Progenitor cell of endocrine pancreas (in vitro differentiated cells): ENCODE measurements at regions not wholly inside any gene's neighbourhood (a gene's known extent, or its start where the extent isn't known, plus 50 kb on each side); places are given as distances from the start of the nearest gene placed in this dataset.

Experiments used
- DNase-seq: peaks from one replicate; pipeline ENCODE4 v3.0.0; 2021; ENCODE audit warnings: low spot score; ENCODE audit not compliant: unreplicated experiment
- H3K27ac Mint-ChIP-seq: 2 replicates; pipeline ENCODE4 v1.8.0; 2021; ENCODE audit warnings: mild to moderate bottlenecking, moderate library complexity, mixed read lengths
- H3K27me3 Mint-ChIP-seq: 2 replicates; pipeline ENCODE4 v1.8.0; 2021; ENCODE audit warnings: mixed read lengths
- H3K36me3 Mint-ChIP-seq: 2 replicates; pipeline ENCODE4 v1.8.0; 2022; ENCODE audit warnings: mixed read lengths; ENCODE audit not compliant: insufficient read depth
- H3K4me1 Mint-ChIP-seq: 2 replicates; pipeline ENCODE4 v1.8.0; 2021; ENCODE audit warnings: low read depth, mixed read lengths
- H3K4me3 Mint-ChIP-seq: 2 replicates; pipeline ENCODE4 v1.8.0; 2021; ENCODE audit warnings: low read depth, mild to moderate bottlenecking, moderate library complexity, mixed read lengths
- H3K9me3 Mint-ChIP-seq: 2 replicates; pipeline ENCODE4 v1.8.0; 2021; ENCODE audit warnings: low read depth, mixed read lengths
- TF ChIP-seq, protein P1 (sequence below): fragments of 200-600 bp; sonication (generic); IDR thresholded peaks from one replicate; pipeline ENCODE4 v1.5.0; 2021; ENCODE audit warnings: antibody characterized with exemption, mild to moderate bottlenecking; ENCODE audit not compliant: unreplicated experiment

DNA sequence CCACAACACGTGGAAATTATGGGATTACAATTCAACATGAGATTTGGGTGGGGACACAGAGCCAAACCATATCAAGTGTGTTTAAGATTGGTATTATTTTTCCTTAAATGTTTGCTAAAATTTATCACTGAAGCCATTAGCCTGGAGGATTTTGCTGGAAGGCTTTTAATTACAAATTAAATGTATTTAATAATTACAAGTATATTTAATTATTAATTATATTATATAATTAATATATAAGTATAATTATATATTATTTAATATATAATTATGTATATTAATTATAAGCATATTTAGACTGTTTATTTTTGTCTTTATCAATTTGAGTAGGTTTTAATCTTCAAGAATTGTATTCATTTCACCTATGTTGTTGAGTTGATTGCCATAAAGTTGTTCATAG lies 427.4 kb upstream of the FLRT2 start:
- no peak overlapping the region for H3K27ac Mint-ChIP-seq
- no peaks in the 10 kb centered on the region for H3K36me3 Mint-ChIP-seq
- DNase-seq, result no peak
- TF ChIP-seq, protein P1, sequence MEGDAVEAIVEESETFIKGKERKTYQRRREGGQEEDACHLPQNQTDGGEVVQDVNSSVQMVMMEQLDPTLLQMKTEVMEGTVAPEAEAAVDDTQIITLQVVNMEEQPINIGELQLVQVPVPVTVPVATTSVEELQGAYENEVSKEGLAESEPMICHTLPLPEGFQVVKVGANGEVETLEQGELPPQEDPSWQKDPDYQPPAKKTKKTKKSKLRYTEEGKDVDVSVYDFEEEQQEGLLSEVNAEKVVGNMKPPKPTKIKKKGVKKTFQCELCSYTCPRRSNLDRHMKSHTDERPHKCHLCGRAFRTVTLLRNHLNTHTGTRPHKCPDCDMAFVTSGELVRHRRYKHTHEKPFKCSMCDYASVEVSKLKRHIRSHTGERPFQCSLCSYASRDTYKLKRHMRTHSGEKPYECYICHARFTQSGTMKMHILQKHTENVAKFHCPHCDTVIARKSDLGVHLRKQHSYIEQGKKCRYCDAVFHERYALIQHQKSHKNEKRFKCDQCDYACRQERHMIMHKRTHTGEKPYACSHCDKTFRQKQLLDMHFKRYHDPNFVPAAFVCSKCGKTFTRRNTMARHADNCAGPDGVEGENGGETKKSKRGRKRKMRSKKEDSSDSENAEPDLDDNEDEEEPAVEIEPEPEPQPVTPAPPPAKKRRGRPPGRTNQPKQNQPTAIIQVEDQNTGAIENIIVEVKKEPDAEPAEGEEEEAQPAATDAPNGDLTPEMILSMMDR, result no peak
- no peaks in the 10 kb centered on the region for H3K27me3 Mint-ChIP-seq
- peaks cover 5% of the 10 kb centered on the region for H3K9me3 Mint-ChIP-seq
- H3K4me3 Mint-ChIP-seq, result no peak overlapping the region
- no peaks in the 10 kb centered on the region for H3K4me1 Mint-ChIP-seq

DNA sequence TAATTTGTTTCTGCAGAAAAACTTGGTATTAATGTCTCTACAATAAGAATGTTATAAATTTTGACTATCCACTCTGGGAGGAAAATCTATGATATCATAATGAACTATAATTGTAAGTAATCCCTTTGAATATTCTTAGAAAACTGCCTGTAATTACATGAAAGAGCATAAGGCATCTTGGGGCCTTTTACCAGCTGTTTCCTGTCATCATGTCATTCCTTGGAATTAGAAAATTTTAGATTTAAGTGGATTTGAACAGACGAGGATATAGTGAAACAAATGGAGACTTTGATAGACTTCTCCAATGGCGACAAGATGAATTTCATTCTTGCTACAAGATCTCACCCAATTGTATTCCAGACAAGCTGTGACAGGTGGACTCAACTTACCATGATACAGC lies 423.4 kb upstream of the FLRT2 start:
- TF ChIP-seq, protein P1, result no peak
- Mint-ChIP-seq H3K9me3 (peaks cover 8% of the 10 kb centered on the region), H3K36me3 (no peaks in the 10 kb centered on the region), H3K27ac (no peak overlapping the region), H3K27me3 (no peaks in the 10 kb centered on the region), H3K4me1 (no peaks in the 10 kb centered on the region), H3K4me3 (no peak overlapping the region)
- DNase-seq, result no peak

DNA sequence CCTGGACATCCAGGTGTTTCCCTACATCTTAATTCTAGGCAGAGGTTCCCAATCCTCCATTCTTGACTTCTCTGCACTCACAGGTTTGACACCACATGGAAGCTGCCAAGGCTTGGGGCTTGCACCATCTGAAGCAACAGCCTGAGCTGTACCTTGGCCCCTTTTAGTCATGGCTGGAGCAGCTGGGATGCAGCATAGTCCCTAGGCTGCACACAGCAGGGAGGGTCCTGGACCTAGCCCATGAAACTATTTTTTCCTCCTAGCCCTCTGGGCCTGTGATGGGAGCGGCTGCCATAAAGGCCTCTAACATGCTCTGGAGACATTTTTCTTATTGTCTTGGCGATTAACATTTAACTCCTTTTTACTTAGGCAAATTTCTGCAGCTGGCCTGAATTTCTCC lies 417.2 kb upstream of the FLRT2 start:
- DNase-seq, result no peak
- H3K27me3 Mint-ChIP-seq, result no peaks in the 10 kb centered on the region
- H3K4me3 Mint-ChIP-seq, result no peak overlapping the region
- H3K9me3 Mint-ChIP-seq, result peaks cover 29% of the 10 kb centered on the region
- H3K4me1 Mint-ChIP-seq, result peaks cover 11% of the 10 kb centered on the region
- peaks cover 12% of the 10 kb centered on the region for H3K36me3 Mint-ChIP-seq
- H3K27ac Mint-ChIP-seq, result no peak overlapping the region
- TF ChIP-seq, protein P1, result no peak

DNA sequence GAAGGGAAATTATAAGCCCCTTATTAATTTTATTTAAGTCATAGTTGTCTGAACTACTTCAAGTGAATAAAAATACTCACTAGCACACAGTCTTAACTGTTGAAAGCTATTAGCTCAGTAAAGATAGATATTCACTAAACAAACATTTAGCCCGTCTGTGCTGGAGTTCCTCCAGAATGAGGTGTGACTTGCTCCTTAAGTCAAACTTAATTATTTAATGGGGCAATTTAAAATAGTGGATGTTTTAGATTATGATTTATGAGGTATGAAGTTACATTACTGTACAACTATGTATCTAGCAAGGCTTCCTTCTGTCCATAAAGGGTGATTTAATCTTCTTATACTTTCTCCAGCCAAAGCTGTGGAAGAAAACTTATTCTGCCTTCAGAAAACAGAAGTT lies 414.0 kb upstream of the FLRT2 start:
- Mint-ChIP-seq H3K27me3 (no peaks in the 10 kb centered on the region), H3K4me3 (no peak overlapping the region), H3K9me3 (peaks cover 29% of the 10 kb centered on the region), H3K27ac (no peak overlapping the region), H3K4me1 (peaks cover 29% of the 10 kb centered on the region), H3K36me3 (peaks cover 12% of the 10 kb centered on the region)
- DNase-seq, result no peak
- TF ChIP-seq, protein P1, result no peak

DNA sequence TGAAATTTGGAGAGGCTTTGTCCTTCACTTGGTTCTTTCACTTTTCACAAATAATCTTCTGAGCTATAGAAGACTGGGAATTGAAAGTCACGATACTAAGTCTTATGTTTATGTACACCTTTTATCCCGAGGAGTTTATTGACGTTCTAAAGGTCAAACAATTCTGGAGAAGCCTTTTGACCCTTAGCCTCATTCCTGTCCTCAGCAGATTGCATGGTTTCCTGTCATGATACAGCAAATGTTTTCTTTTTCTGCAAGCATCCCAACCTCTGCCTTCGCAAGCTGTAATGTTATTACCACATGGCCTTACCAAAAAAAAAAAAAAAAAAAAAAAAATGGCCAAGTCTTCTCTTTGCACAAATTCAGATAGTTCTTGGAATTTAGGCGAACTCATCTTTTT lies 411.7 kb upstream of the FLRT2 start:
- TF ChIP-seq, protein P1, result no peak
- Mint-ChIP-seq H3K9me3 (peaks cover 13% of the 10 kb centered on the region), H3K4me3 (no peak overlapping the region), H3K36me3 (peaks cover 3% of the 10 kb centered on the region), H3K27ac (no peak overlapping the region), H3K27me3 (no peaks in the 10 kb centered on the region), H3K4me1 (peaks cover 33% of the 10 kb centered on the region)
- DNase-seq, result no peak
